GM12878 (cell line): ENCODE measurements at regions not wholly inside any gene's neighbourhood (a gene's known extent, or its start where the extent isn't known, plus 50 kb on each side); places are given as distances from the start of the nearest gene placed in this dataset.
"Not testable (repeated sequence)": the region's sequence is repeated elsewhere in the genome, so short reads cannot be mapped to it uniquely, and the experiment has no call there.

Experiments used
- CHD2 ChIP-seq: IDR thresholded peaks from 2 replicates; pipeline ENCODE4 v1.6.1; 2011; ENCODE audit warnings: low read depth, low read length, improper control_type of control experiment, borderline replicate concordance
- CTCF ChIP-seq, 3 experiments: IDR thresholded peaks in 2 of 3; conservative IDR thresholded peaks in 1 of 3; 2 replicates each; pipeline ENCODE4 v1.5.1; 2011; ENCODE audit warnings: low read depth in 3 of 3, low read length in 3 of 3, mild to moderate bottlenecking in 3 of 3, control low read depth in 2 of 3, moderate library complexity in 2 of 3, inconsistent platforms in 1 of 3, mixed read lengths in 1 of 3; ENCODE audit not compliant: control insufficient read depth in 2 of 3, insufficient read depth in 1 of 3; ENCODE audit errors: extremely low read depth in 1 of 3
- EED ChIP-seq: sonication (generic); IDR thresholded peaks from 2 replicates; pipeline ENCODE4 v1.6.1; 2016; ENCODE audit warnings: antibody characterized with exemption, low read depth
- EZH2 ChIP-seq: IDR thresholded peaks from 2 replicates; pipeline ENCODE4 v1.6.1; 2012; ENCODE audit warnings: low read depth, mild to moderate bottlenecking, control low read depth, inconsistent platforms, low read length, borderline replicate concordance; ENCODE audit not compliant: control insufficient read depth
- HDAC2 ChIP-seq: fragments of 200-600 bp; sonication (generic); IDR thresholded peaks from 2 replicates; pipeline ENCODE4 v1.6.1; 2017
- POLR2A ChIP-seq: IDR thresholded peaks from 2 replicates; pipeline ENCODE4 v1.6.1; 2011; ENCODE audit warnings: low read depth, mild to moderate bottlenecking, low read length
- POLR2AphosphoS5 ChIP-seq: IDR thresholded peaks from 2 replicates; pipeline ENCODE4 v1.6.1; 2011; ENCODE audit warnings: mild to moderate bottlenecking, low read length, inconsistent platforms
- TARDBP ChIP-seq: IDR thresholded peaks from 2 replicates; pipeline ENCODE4 v1.6.1; 2016; ENCODE audit warnings: borderline replicate concordance
- ZNF24 ChIP-seq: fragments of 450-650 bp; IDR thresholded peaks from 2 replicates; pipeline ENCODE4 v1.6.1; 2017; ENCODE audit warnings: antibody characterized with exemption, mild to moderate bottlenecking
- ZNF274 ChIP-seq: IDR thresholded peaks from one replicate; pipeline ENCODE4 v1.8.0; 2011; ENCODE audit not compliant: insufficient read length, insufficient read depth
- TF ChIP-seq, protein P1 (sequence below): IDR thresholded peaks from 2 replicates; pipeline ENCODE4 v1.6.1; 2012; ENCODE audit warnings: low read depth, low read length, improper control_type of control experiment
- TF ChIP-seq, protein P2 (sequence below): fragments of 450-650 bp; IDR thresholded peaks from 2 replicates; pipeline ENCODE4 v1.6.1; 2016; ENCODE audit warnings: mild to moderate bottlenecking
- TF ChIP-seq, protein P3 (sequence below): IDR thresholded peaks from 2 replicates; pipeline ENCODE4 v1.6.1; 2011; ENCODE audit warnings: borderline replicate concordance, low read depth, mild to moderate bottlenecking, moderate library complexity, mixed read lengths, low read length; ENCODE audit not compliant: insufficient read depth; ENCODE audit errors: extremely low read length

- TF ChIP-seq CTCF (IDR thresholded peaks at IDR 0.05 in 2 of 3, conservative IDR thresholded peaks at IDR 0.05 in 1 of 3; ENCODE audit: control insufficient read depth in 2 of 3, extremely low read depth in 1 of 3, insufficient read depth in 1 of 3, low read depth in 3 of 3, low read length in 3 of 3); POLR2AphosphoS5; POLR2A; ZNF274; HDAC2; TARDBP; EED; CHD2; EZH2; ZNF24: not testable (repeated sequence)
- TF ChIP-seq, protein P1, sequence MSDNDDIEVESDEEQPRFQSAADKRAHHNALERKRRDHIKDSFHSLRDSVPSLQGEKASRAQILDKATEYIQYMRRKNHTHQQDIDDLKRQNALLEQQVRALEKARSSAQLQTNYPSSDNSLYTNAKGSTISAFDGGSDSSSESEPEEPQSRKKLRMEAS = not testable (repeated sequence)
- TF ChIP-seq, protein P2, sequence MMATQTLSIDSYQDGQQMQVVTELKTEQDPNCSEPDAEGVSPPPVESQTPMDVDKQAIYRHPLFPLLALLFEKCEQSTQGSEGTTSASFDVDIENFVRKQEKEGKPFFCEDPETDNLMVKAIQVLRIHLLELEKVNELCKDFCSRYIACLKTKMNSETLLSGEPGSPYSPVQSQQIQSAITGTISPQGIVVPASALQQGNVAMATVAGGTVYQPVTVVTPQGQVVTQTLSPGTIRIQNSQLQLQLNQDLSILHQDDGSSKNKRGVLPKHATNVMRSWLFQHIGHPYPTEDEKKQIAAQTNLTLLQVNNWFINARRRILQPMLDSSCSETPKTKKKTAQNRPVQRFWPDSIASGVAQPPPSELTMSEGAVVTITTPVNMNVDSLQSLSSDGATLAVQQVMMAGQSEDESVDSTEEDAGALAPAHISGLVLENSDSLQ = not testable (repeated sequence)
- TF ChIP-seq, protein P3, sequence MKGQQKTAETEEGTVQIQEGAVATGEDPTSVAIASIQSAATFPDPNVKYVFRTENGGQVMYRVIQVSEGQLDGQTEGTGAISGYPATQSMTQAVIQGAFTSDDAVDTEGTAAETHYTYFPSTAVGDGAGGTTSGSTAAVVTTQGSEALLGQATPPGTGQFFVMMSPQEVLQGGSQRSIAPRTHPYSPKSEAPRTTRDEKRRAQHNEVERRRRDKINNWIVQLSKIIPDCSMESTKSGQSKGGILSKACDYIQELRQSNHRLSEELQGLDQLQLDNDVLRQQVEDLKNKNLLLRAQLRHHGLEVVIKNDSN = not testable (repeated sequence)
Observed at GRCh38 chr2:111367080-111367479, 246.4 kb downstream of the BCL2L11 start.
